Calu3 (cell line): ENCODE measurements at regions not wholly inside any gene's neighbourhood (a gene's known extent, or its start where the extent isn't known, plus 50 kb on each side); places are given as distances from the start of the nearest gene placed in this dataset.

Experiments used
- BruUV-seq: library from RNA; stranded (reverse); fragments of 400-500 nt; replicated peaks from 2 replicates; lab custom pipeline; 2021; lab: Mats Ljungman, UMichigan
- CTCF ChIA-PET: fragments of 300-600 bp; sonication (Branson Sonifier 250); formaldehyde crosslinking; loops from one replicate; lab custom pipeline; 2022; ENCODE audit warnings: antibody characterized with exemption; lab: Charles Lee
- DNase-seq: peaks from one replicate; pipeline ENCODE4 v3.0.0; 2022
- H3K27ac Mint-ChIP-seq: one replicate; pipeline ENCODE4 v1.8.0; 2022; ENCODE audit warnings: mixed read lengths; ENCODE audit not compliant: unreplicated experiment
- H3K27me3 Mint-ChIP-seq: one replicate; pipeline ENCODE4 v1.8.0; 2022; ENCODE audit warnings: mixed read lengths; ENCODE audit not compliant: unreplicated experiment
- H3K36me3 Mint-ChIP-seq: one replicate; pipeline ENCODE4 v1.8.0; 2022; ENCODE audit warnings: mild to moderate bottlenecking, moderate library complexity, mixed read lengths; ENCODE audit not compliant: insufficient read depth, unreplicated experiment
- H3K4me1 Mint-ChIP-seq: one replicate; pipeline ENCODE4 v1.8.0; 2022; ENCODE audit warnings: mild to moderate bottlenecking, low read depth, mixed read lengths; ENCODE audit not compliant: unreplicated experiment
- H3K4me3 Mint-ChIP-seq: one replicate; pipeline ENCODE4 v1.8.0; 2022; ENCODE audit warnings: mild to moderate bottlenecking, low read depth, moderate library complexity, mixed read lengths; ENCODE audit not compliant: unreplicated experiment
- H3K9me3 Mint-ChIP-seq: one replicate; pipeline ENCODE4 v1.8.0; 2022; ENCODE audit warnings: low read depth, mixed read lengths; ENCODE audit not compliant: unreplicated experiment
- intact Hi-C: fragments of 100-400 bp; cut with micrococcal nuclease; formaldehyde crosslinking; loops from one replicate; pipeline ENCODE4 v1.10.0; 2022; ENCODE audit not compliant: unreplicated experiment
- TF ChIP-seq, protein P1 (sequence below): fragments of 200-600 bp; IDR thresholded peaks from one replicate; pipeline ENCODE4 v1.8.0; 2022; ENCODE audit warnings: antibody characterized with exemption; ENCODE audit not compliant: unreplicated experiment

DNA sequence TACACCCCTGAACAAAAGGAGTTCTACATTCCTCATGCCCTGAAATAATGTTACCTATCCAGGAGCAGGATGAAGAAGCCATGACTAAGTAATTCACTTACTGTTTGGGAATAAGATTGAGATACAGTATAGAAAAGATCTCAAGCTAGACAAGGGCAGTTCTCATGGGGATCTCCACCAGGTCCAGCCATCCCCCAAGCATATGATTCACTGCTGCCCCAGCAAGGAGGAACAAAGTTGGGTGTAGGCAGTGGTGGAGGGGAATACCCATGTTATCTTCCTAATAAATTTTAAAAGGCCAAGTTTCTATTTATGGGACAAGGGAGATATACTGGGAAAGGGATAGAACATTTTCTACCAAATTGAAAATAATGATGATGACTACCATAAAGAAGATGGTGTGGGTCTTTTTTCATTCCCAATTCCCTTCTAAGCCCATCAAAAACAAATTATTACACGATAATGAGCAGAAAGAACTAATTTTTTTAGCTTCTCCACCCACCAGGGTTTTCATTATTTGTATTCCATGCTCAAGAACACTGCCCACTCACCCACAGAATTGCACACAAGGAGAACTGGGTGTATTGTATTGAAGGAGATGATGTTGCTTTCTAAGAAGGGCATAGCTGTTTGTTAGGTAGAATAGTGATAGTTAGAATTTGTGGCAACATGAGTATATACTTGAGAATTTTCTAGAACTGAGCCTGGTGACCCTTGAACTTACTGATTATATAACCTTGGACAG, 204.6 kb downstream of the BTG1 start:
- no peak overlapping the region for H3K4me3 Mint-ChIP-seq
- CTCF ChIA-PET = no interaction called here
- no peak for DNase-seq
- no peaks in the 10 kb centered on the region for H3K27me3 Mint-ChIP-seq
- intact Hi-C loops = no loop called here
- H3K4me1 Mint-ChIP-seq = peaks cover 12% of the 10 kb centered on the region
- no peak overlapping the region for H3K27ac Mint-ChIP-seq
- no peaks in the 10 kb centered on the region for H3K36me3 Mint-ChIP-seq
- BruUV-seq = no TSS peak
- TF ChIP-seq, protein P1, sequence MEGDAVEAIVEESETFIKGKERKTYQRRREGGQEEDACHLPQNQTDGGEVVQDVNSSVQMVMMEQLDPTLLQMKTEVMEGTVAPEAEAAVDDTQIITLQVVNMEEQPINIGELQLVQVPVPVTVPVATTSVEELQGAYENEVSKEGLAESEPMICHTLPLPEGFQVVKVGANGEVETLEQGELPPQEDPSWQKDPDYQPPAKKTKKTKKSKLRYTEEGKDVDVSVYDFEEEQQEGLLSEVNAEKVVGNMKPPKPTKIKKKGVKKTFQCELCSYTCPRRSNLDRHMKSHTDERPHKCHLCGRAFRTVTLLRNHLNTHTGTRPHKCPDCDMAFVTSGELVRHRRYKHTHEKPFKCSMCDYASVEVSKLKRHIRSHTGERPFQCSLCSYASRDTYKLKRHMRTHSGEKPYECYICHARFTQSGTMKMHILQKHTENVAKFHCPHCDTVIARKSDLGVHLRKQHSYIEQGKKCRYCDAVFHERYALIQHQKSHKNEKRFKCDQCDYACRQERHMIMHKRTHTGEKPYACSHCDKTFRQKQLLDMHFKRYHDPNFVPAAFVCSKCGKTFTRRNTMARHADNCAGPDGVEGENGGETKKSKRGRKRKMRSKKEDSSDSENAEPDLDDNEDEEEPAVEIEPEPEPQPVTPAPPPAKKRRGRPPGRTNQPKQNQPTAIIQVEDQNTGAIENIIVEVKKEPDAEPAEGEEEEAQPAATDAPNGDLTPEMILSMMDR = no peak
- H3K9me3 Mint-ChIP-seq = peaks cover 5% of the 10 kb centered on the region

DNA sequence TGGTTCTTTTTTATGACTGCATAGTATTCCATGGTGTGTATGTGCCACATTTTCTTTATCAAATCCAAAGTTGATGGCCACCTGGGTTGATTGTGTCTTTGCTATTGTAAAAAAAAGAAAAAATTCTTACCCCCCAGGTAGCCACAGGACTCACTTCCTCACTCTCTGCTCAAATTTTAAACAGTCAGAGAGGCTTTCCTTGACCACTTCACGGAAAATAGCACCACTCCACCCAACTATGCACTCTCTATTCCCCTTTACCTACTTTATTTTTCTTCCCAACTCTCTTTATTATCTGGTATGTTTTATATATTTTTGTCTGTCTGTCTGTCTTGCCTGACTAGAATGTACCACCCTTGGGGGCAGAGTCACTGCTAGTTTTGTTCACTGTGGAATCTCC, 205.3 kb downstream of the BTG1 start:
- H3K27me3 Mint-ChIP-seq = no peaks in the 10 kb centered on the region
- CTCF ChIA-PET = no interaction called here
- TF ChIP-seq, protein P1 = no peak

DNA sequence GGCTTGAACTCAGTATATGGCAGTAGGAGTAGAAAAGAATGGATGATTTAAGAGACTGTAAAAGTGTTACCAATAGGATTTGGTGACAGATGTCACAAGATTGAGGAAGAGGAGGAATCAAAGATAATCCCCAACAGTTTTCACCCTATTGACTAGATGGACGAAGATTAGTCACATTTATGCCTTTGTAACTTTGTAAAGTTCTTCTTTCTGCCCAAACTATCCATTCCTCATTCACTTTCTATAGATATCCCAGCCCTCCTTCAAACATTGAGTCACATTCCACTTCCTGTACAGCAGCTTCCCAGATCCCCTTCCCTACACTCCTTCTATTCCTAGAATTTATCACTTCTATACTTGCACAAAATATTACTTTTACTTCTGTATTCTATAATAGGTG, 207.9 kb downstream of the BTG1 start:
- intact Hi-C loops = no loop called here
- Mint-ChIP-seq H3K9me3 (peaks cover 2% of the 10 kb centered on the region), H3K4me1 (peaks cover 24% of the 10 kb centered on the region), H3K27ac (no peak overlapping the region), H3K36me3 (no peaks in the 10 kb centered on the region), H3K4me3 (no peak overlapping the region), H3K27me3 (no peaks in the 10 kb centered on the region)
- CTCF ChIA-PET = no interaction called here
- no peak for DNase-seq
- TF ChIP-seq, protein P1 = no peak
- no TSS peak for BruUV-seq

More for the DNA sequence above, 205.3 kb downstream of the BTG1 start:
- H3K36me3 Mint-ChIP-seq = no peaks in the 10 kb centered on the region
- no TSS peak for BruUV-seq
- H3K9me3 Mint-ChIP-seq = peaks cover 5% of the 10 kb centered on the region
- no peak overlapping the region for H3K27ac Mint-ChIP-seq
- H3K4me1 Mint-ChIP-seq = peaks cover 12% of the 10 kb centered on the region
- DNase-seq = no peak
- H3K4me3 Mint-ChIP-seq = no peak overlapping the region
- intact Hi-C loops = no loop called here

DNA sequence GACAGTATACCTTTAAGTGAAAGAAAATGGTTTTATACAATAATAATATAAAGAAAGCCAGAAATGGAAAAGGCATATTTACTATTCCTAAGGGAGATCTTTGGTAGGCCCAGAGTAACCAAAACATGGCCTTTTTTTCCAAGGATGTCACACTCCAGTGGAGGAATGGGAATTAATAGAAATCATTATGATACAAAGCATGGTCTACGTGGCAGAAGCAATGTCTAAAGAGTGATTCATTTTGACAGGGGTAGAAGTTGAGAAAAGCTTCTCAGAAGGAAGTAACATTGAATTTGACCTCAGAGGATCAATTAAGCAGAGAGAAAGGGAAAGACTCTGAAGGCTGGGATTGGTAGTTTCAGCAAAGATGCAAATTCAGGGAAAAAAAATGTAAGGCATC, 208.6 kb downstream of the BTG1 start:
- DNase-seq = no peak
- Mint-ChIP-seq H3K36me3 (no peaks in the 10 kb centered on the region), H3K9me3 (peaks cover 2% of the 10 kb centered on the region), H3K4me3 (no peak overlapping the region), H3K4me1 (peaks cover 24% of the 10 kb centered on the region), H3K27ac (no peak overlapping the region), H3K27me3 (no peaks in the 10 kb centered on the region)
- CTCF ChIA-PET = no interaction called here
- intact Hi-C loops = no loop called here
- TF ChIP-seq, protein P1 = no peak
- no TSS peak for BruUV-seq
